ENCODE measurements at regions not wholly inside any gene's neighbourhood (a gene's known extent, or its start where the extent isn't known, plus 50 kb on each side); places are given as distances from the start of the nearest gene placed in this dataset.

DNA sequence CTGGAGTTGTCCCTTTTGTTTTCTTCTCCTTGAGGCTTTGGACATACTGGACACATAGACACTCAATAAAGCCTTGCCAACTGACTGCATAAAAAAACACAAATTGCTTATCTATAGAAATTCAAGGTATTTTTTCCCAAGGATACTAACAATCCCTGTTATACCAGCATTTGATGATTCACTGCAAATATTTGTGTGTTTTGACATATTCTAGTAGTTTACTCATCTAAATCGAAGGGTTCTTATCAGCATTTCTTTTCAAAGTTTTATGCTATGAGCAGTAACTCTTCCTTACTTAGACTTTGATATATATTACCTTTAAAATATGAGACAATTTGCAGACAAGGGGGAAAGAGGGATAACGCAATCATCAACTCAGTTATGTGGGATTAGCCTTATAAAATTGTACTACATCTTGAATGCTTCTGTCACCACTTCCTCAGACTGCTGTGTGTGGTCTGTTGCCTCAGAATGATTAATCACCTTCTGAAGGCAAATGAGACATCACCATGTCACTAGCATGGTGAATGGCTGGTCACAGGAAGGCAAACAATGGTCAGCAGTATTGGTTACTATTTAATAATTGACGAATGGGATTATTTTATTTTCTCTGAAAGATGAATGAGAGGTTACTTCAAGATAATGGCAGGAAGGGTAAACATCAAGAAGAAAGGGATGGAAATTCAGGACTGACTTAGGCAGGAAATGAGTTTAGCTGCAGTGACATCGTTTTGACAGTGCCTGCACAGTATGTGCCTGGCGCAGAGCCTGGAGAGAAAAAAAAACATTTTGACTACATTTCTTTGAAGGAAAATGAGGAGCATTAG, 544.3 kb upstream of the CNKSR2 start:
- Mint-ChIP-seq H3K9me3 (peaks cover 0 to under 1% (median 0%) of the 10 kb centered on the region in 9 donors), H3K36me3 (no peaks in the 10 kb centered on the region), H3K4me1 (no peaks in the 10 kb centered on the region), H3K4me3 (no peak overlapping the region), H3K27me3 (peaks cover 0 to 4% (median 0%) of the 10 kb centered on the region in 5 donors), H3K27ac (no peak overlapping the region)
- POLR2A ChIA-PET: no interaction called here
- ATAC-seq: no peak
- no peak for DNase-seq

DNA sequence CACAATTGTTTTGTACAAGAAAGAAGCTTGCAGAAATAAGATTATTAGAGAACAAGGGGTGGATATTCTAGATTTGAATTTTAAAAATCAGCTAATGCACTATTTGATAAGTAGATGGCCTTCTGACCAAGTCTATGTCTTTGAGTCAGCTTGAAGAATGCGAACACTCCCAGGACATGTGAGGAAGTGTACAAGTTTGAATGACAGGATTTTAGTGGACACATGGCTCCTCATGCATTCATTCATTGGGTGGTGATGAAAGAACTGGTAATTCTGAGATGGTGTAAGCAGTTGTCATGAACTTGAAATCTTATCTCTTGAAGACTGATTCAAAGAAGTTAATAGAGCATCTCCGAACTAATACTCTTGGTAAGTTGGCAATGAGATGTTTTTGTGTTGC, 548.2 kb upstream of the CNKSR2 start:
- no peaks in the 10 kb centered on the region for H3K4me1 Mint-ChIP-seq
- no peak overlapping the region for H3K27ac Mint-ChIP-seq
- DNase-seq: no peak
- peaks cover 0 to 2% (median 0%) of the 10 kb centered on the region in 9 donors for H3K9me3 Mint-ChIP-seq
- no peaks in the 10 kb centered on the region for H3K36me3 Mint-ChIP-seq
- POLR2A ChIA-PET: no interaction called here
- H3K27me3 Mint-ChIP-seq: peaks cover 0 to 8% (median 0%) of the 10 kb centered on the region in 5 donors
- H3K4me3 Mint-ChIP-seq: no peak overlapping the region
- ATAC-seq: no peak

DNA sequence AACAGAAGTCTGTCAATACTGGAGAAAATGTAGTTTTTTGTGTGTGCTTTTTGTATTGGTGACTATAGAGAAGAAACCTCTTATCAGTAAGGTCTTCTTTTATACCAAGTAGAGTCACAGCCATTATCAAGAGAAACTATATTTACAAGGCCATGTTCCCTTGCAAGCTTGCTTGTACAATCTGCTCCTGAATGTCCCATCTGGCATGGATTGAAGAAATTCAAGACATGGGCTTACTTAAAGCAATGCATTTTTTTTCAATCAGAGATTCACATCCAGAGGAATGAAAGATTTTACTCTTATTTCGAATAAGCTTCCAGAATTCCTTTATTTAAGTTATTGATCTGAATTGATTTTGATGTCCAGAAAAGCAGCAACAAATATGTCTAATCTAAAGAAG, 537.3 kb upstream of the RPS6KA3 start:
- no peaks in the 10 kb centered on the region for H3K36me3 Mint-ChIP-seq
- H3K4me3 Mint-ChIP-seq: no peak overlapping the region
- H3K4me1 Mint-ChIP-seq: no peaks in the 10 kb centered on the region
- peaks cover 0 to 4% (median under 1%) of the 10 kb centered on the region in 5 donors for H3K27me3 Mint-ChIP-seq
- H3K27ac Mint-ChIP-seq: no peak overlapping the region
- DNase-seq (no peak), ATAC-seq (no peak)
- H3K9me3 Mint-ChIP-seq: peaks cover 0 to 9% (median 0%) of the 10 kb centered on the region in 9 donors
- POLR2A ChIA-PET: no interaction called here

- Mint-ChIP-seq H3K27ac (no peak overlapping the region), H3K4me1 (no peaks in the 10 kb centered on the region), H3K27me3 (peaks cover 0 to 6% (median 1%) of the 10 kb centered on the region in 5 donors), H3K36me3 (no peaks in the 10 kb centered on the region), H3K9me3 (peaks cover 0 to 9% (median 0%) of the 10 kb centered on the region in 9 donors), H3K4me3 (no peak overlapping the region)
- POLR2A ChIA-PET: no interaction called here
- no peak for ATAC-seq
- DNase-seq: peak in 1 of 10 donors; percentile 4
These were observed 535.3 kb upstream of the RPS6KA3 start for GRCh38 chrX:20802036-20802435.

DNA sequence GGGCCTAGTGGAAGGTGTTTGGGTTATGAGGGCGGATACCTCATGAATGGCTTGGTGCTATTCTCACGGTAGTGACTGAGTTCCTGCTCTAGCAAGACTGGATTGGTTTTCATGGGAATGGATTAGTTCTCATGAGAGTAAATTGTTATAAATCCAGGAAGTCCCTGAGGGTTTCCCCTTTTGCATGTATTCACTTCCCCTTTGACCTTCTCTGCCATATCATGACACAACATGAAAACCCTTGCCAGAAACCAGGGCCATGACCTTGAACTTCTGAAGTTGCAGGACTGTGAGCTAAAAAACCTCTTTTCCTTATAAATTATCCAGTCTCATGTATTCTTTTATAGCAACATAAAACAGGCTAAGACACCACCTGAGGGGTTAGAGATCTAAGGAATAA, 529.7 kb upstream of the RPS6KA3 start:
- DNase-seq (no peak), ATAC-seq (no peak)
- Mint-ChIP-seq H3K27ac (no peak overlapping the region), H3K36me3 (no peaks in the 10 kb centered on the region), H3K9me3 (peaks cover 0 to 9% (median 0%) of the 10 kb centered on the region in 9 donors), H3K27me3 (peaks cover 0 to 6% (median 1%) of the 10 kb centered on the region in 5 donors), H3K4me3 (no peak overlapping the region), H3K4me1 (no peaks in the 10 kb centered on the region)
- POLR2A ChIA-PET: no interaction called here

- H3K36me3 Mint-ChIP-seq: no peaks in the 10 kb centered on the region
- H3K4me3 Mint-ChIP-seq: no peak overlapping the region
- ATAC-seq: no peak
- H3K9me3 Mint-ChIP-seq: peaks cover 0 to under 1% (median 0%) of the 10 kb centered on the region in 9 donors
- H3K4me1 Mint-ChIP-seq: no peaks in the 10 kb centered on the region
- no peak overlapping the region for H3K27ac Mint-ChIP-seq
- H3K27me3 Mint-ChIP-seq: peaks cover 0 to 3% (median 0%) of the 10 kb centered on the region in 5 donors
- POLR2A ChIA-PET: no interaction called here
- DNase-seq: no peak
These were observed 522.4 kb upstream of the RPS6KA3 start for GRCh38 chrX:20789103-20789502.

DNA sequence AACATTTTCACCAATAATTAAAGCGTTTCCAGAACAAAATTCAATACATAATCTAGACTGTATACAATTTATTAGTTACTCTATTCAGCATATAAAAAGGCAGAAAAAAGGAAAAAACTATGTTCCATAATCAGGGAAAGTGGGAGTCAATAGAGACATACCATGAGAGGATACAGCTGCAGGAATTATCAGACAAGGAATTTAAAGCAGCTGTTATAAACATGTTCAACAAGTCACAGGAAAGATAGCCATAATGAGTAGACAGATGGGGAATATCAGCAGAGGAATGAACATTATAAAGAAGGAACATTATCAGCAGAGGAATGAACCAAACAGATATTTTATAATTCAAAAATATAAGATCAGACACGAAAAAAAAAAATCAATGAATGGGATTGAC, 500.6 kb upstream of the RPS6KA3 start:
- POLR2A ChIA-PET: no interaction called here
- H3K4me3 Mint-ChIP-seq: no peak overlapping the region
- peaks cover 0 to 24% (median 8%) of the 10 kb centered on the region in 9 donors for H3K9me3 Mint-ChIP-seq
- peaks cover 0 to 9% (median 0%) of the 10 kb centered on the region in 3 donors for H3K36me3 Mint-ChIP-seq
- ATAC-seq: no peak
- H3K4me1 Mint-ChIP-seq: no peaks in the 10 kb centered on the region
- H3K27ac Mint-ChIP-seq: no peak overlapping the region
- no peak for DNase-seq
- H3K27me3 Mint-ChIP-seq: peaks cover 0 to 10% (median 0%) of the 10 kb centered on the region in 5 donors

GRCh38 chrX:20756585-20756984, 489.9 kb upstream of the RPS6KA3 start:
- H3K4me1 Mint-ChIP-seq: no peaks in the 10 kb centered on the region
- no peaks in the 10 kb centered on the region for H3K36me3 Mint-ChIP-seq
- peaks cover 0 to 5% (median 4%) of the 10 kb centered on the region in 5 donors for H3K27me3 Mint-ChIP-seq
- no peak for DNase-seq
- POLR2A ChIA-PET: no interaction called here
- H3K27ac Mint-ChIP-seq: no peak overlapping the region
- ATAC-seq: no peak
- H3K4me3 Mint-ChIP-seq: no peak overlapping the region
- H3K9me3 Mint-ChIP-seq: peaks cover 0 to 2% (median 0%) of the 10 kb centered on the region in 9 donors

- Mint-ChIP-seq H3K27me3 (peaks cover 0 to 5% (median 4%) of the 10 kb centered on the region in 5 donors), H3K4me3 (no peak overlapping the region), H3K36me3 (no peaks in the 10 kb centered on the region), H3K9me3 (peaks cover 0 to 2% (median 0%) of the 10 kb centered on the region in 9 donors), H3K27ac (no peak overlapping the region), H3K4me1 (no peaks in the 10 kb centered on the region)
- ATAC-seq (no peak), DNase-seq (no peak)
- POLR2A ChIA-PET: no interaction called here
These were observed 486.4 kb upstream of the RPS6KA3 start for GRCh38 chrX:20753076-20753475.

DNA sequence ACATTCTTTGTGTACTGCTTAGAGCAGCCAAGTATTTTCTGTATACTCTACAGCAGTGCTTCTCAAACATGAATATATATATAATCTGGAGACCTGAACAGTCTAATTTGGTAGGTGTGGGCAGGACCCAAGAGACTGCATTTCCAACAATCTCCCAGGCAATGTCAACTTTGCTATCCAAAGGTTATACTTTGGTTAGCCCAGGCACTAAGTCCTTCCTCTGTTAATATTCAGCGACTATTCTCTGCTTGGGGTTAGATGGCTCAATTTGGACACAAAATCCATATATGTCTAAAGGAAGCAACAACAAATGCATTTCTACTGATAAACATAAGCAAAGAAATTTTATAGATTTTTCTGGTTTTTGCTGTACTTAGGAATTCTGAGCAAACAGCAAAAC, 480.0 kb upstream of the RPS6KA3 start:
- H3K9me3 Mint-ChIP-seq: no peaks in the 10 kb centered on the region
- no peak for ATAC-seq
- POLR2A ChIA-PET: no interaction called here
- H3K4me1 Mint-ChIP-seq: no peaks in the 10 kb centered on the region
- H3K27ac Mint-ChIP-seq: no peak overlapping the region
- H3K27me3 Mint-ChIP-seq: peaks cover 0 to 8% (median 2%) of the 10 kb centered on the region in 5 donors
- no peak overlapping the region for H3K4me3 Mint-ChIP-seq
- H3K36me3 Mint-ChIP-seq: no peaks in the 10 kb centered on the region
- DNase-seq: no peak

- H3K4me3 Mint-ChIP-seq: no peak overlapping the region
- H3K27ac Mint-ChIP-seq: no peak overlapping the region
- POLR2A ChIA-PET: no interaction called here
These were observed 476.3 kb upstream of the RPS6KA3 start for GRCh38 chrX:20743046-20743445.

DNA sequence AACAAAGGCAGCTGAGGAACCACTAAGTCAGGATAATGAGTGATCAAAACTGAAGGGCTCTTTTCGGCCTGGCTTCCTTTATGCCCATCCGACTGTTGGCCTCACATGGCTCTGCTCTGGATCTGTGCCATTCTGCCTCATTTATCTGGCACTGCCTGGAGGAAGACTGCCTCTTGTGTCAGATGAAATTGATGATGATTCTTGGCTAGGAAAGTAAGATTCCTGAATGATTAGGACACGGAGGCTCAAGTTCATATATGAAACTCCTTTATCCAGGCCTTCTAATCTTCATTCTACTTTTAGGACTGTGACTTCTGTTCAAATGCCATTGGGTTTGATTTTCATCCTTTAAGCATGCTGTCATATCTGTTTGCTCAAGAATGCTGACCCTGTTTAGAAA, 475.4 kb upstream of the RPS6KA3 start:
- H3K9me3 Mint-ChIP-seq: no peaks in the 10 kb centered on the region
- no peaks in the 10 kb centered on the region for H3K4me1 Mint-ChIP-seq
- no peak overlapping the region for H3K4me3 Mint-ChIP-seq
- no peak for DNase-seq
- no peak for ATAC-seq
- H3K27ac Mint-ChIP-seq: no peak overlapping the region
- H3K27me3 Mint-ChIP-seq: peaks cover 2 to 17% (median 5%) of the 10 kb centered on the region in 5 donors
- POLR2A ChIA-PET: no interaction called here
- H3K36me3 Mint-ChIP-seq: no peaks in the 10 kb centered on the region

More at GRCh38 chrX:20743046-20743445, 476.3 kb upstream of the RPS6KA3 start:
- ATAC-seq (no peak), DNase-seq (no peak)
- Mint-ChIP-seq H3K4me1 (no peaks in the 10 kb centered on the region), H3K36me3 (no peaks in the 10 kb centered on the region), H3K27me3 (peaks cover 2 to 17% (median 5%) of the 10 kb centered on the region in 5 donors), H3K9me3 (no peaks in the 10 kb centered on the region)

DNA sequence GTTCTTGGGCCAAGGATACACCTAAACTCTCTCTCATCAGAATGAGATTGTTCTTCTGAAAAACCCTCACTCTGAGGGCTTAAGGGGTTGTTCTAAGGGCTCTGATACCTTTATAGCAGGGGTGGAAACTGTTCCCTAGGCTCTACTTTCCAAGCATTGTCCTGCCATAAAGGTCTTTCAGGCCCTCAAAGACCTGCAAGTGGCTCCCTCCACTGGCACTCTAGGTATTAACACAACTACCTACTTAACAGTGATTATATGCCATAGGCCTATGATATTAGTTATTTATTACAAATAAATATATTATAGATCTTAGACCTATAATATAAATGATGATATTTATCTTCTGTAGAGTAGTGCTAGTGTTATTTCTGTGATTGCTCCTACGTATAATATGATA, 473.7 kb upstream of the RPS6KA3 start:
- H3K36me3 Mint-ChIP-seq: no peaks in the 10 kb centered on the region
- POLR2A ChIA-PET: no interaction called here
- no peak for DNase-seq
- no peak for ATAC-seq
- no peak overlapping the region for H3K4me3 Mint-ChIP-seq
- no peak overlapping the region for H3K27ac Mint-ChIP-seq
- no peaks in the 10 kb centered on the region for H3K9me3 Mint-ChIP-seq
- H3K27me3 Mint-ChIP-seq: peaks cover 5 to 26% (median 8%) of the 10 kb centered on the region in 5 donors
- H3K4me1 Mint-ChIP-seq: no peaks in the 10 kb centered on the region
